Heart right ventricle (tissue), 16 donors: ENCODE measurements at regions not wholly inside any gene's neighbourhood (a gene's known extent, or its start where the extent isn't known, plus 50 kb on each side); places are given as distances from the start of the nearest gene placed in this dataset.

Experiments
- ATAC-seq, 8 donors: fragments of 200-7000 bp; cut with Tn5 transposase; one replicate each; pipeline ENCODE4 v1.9.1; 2020; ENCODE audit warnings: mild to moderate bottlenecking in 8 of 8, moderate library complexity in 8 of 8, moderate number of reproducible peaks in 1 of 8
- DNase-seq, 2 donors: peaks; one replicate each; pipeline ENCODE4 v3.0.0-alpha.2; 2020
- H3K27ac ChIP-seq, 10 donors: fragments of 200-600 bp; sonication (generic) in 2 of 10; one replicate each; pipeline versions ENCODE4 v1.5.0 to v1.8.0; 2020 to 2022; ENCODE audit warnings: mild to moderate bottlenecking in 3 of 10
- H3K27me3 ChIP-seq, 7 donors: fragments of 200-600 bp; one replicate each; pipeline ENCODE4 v1.8.0; 2021 to 2022; ENCODE audit warnings: mild to moderate bottlenecking in 2 of 7
- H3K36me3 ChIP-seq, 9 donors: fragments of 200-600 bp; sonication (generic) in 1 of 9; one replicate each; pipeline versions ENCODE4 v1.5.0 to v1.8.0; 2020 to 2022; ENCODE audit warnings: mild to moderate bottlenecking in 2 of 9
- H3K4me1 ChIP-seq, 9 donors: fragments of 200-600 bp; sonication (generic) in 1 of 9; one replicate each; pipeline versions ENCODE4 v1.5.0 to v1.8.0; 2020 to 2022; ENCODE audit warnings: mild to moderate bottlenecking in 4 of 9
- H3K4me3 ChIP-seq, 10 donors: fragments of 200-600 bp; sonication (generic) in 2 of 10; one replicate each; pipeline versions ENCODE4 v1.5.0 to v1.8.0; 2020 to 2022; ENCODE audit warnings: mild to moderate bottlenecking in 7 of 10, moderate library complexity in 2 of 10
- H3K9me3 ChIP-seq, 11 donors: fragments of 200-600 bp in 10 of 11; sonication (generic) in 2 of 11; one replicate each; pipeline versions ENCODE4 v1.5.0 to v1.8.0; 2013 to 2022; ENCODE audit warnings: mild to moderate bottlenecking in 2 of 11, control low read depth in 1 of 11, moderate library complexity in 1 of 11
- WGBS, 2 donors: extraction: QIAGEN DNeasy Blood & Tissue Kit; methylation state at CpG; one replicate each; pipeline ENCODE4 v1.1.7; 2013; ENCODE audit warnings: inconsistent platforms in 1 of 2; 5-methylcytosine and 5-hydroxymethylcytosine counted together
- intact Hi-C, 10 donors: fragments of 100-400 bp; cut with DNase I; formaldehyde crosslinking; loops; one replicate each; pipeline versions ENCODE4 v1.11.1 to v1.14.2; 2022
- TF ChIP-seq, protein P1 (sequence below), 9 donors: fragments of 200-600 bp; sonication (generic) in 2 of 9; IDR thresholded peaks; one replicate each; pipeline versions ENCODE4 v1.5.0 to v1.8.0; 2021 to 2022; ENCODE audit warnings: antibody characterized with exemption in 9 of 9, mild to moderate bottlenecking in 5 of 9, moderate library complexity in 1 of 9
- donor health status: Arrhythmogenic right ventricular cardiomyopathy.
- donor health status: ischemic (EF 13 %, LVEDD 7.1; RV severe dilation, severe dysfunction).
- donor health status: healthy with polysubstance abuse.
- donor health status: DM: no; HTN: yes; CAD: no.
- donor health status: DM: no; HTN: no; CAD: no.
- donor health status: ischemic (EF 25% LVEDD 6.9; RV normal size, moderate dysfunction).
- donor health status: ischemic (EF 25% LVEDD 5.7; RV mildly dilated, moderate dysfunction).
- donor health status: healthy.
- donor health status: DM: yes; HTN: yes; CAD: no.
- donor health status: Ischemic cardiomyopathy.
- donor health status: ischemic (EF 35%, LVEDD 5.7; RV mildly dilated, moderate dysfunction).
- donor health status: nonischemic (EF 11% LVEDD 7.7; RV severe dilation, severe dysfunction).
- donor health status: DM: yes; HTN: yes; CAD: no.
- donor health status: PGD.
- donor health status: ischemic (EF 29% LVEDD 5.4; RV normal size, mild dysfunction).
- donor health status: nonischemic (EF 23%, LVEDD 6.1; RV moderate dilation, normal function).

DNA sequence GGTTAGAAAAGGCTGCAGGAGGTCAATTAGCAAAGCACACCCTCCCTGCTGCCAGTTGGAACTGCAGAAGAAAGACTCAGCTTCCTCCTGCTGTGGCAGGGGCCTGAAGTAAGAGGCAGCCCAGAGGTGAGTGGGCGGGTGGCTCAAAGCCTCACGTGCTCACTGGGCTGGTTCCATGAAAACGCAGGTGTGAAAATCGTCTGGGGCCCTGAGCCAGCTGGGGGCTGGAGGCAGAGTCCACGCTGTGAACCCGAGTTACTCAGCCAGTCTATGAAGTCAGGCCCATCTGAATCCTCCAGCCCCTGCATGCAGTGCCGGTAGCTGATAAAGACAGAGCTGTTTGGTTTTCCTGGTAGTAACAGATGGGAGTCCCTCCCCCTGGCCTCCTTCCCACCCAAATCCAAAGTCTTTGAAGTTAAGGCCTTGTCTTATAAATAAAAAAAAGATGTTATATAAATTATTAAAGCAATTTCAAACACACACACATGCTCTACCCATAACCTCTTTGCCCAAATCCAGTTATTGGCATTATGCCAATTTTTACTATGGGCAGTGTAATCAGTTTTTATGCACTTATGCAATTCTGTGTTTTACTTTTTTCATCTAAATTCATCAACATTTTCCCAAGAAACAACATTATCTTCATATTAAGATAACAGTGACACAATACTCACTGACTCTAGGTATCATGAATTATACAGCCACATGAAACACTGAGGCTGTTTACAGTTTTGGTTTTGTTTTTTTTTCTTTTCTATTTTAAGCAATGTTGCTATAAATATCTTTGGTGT lies 57.9 kb upstream of the PNMA1 start:
- no peak overlapping the region for H3K4me3 ChIP-seq
- H3K27me3 ChIP-seq: no peaks in the 10 kb centered on the region
- TF ChIP-seq, protein P1, sequence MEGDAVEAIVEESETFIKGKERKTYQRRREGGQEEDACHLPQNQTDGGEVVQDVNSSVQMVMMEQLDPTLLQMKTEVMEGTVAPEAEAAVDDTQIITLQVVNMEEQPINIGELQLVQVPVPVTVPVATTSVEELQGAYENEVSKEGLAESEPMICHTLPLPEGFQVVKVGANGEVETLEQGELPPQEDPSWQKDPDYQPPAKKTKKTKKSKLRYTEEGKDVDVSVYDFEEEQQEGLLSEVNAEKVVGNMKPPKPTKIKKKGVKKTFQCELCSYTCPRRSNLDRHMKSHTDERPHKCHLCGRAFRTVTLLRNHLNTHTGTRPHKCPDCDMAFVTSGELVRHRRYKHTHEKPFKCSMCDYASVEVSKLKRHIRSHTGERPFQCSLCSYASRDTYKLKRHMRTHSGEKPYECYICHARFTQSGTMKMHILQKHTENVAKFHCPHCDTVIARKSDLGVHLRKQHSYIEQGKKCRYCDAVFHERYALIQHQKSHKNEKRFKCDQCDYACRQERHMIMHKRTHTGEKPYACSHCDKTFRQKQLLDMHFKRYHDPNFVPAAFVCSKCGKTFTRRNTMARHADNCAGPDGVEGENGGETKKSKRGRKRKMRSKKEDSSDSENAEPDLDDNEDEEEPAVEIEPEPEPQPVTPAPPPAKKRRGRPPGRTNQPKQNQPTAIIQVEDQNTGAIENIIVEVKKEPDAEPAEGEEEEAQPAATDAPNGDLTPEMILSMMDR (IDR thresholded peaks at IDR 0.05): no peak
- peak overlapping the region in 9 of 10 donors; percentile 27 to 79 (median 62) for H3K27ac ChIP-seq
- peaks cover 35 to 100% (median 86%) of the 10 kb centered on the region in 9 donors for H3K4me1 ChIP-seq
- no peaks in the 10 kb centered on the region for H3K9me3 ChIP-seq
- intact Hi-C loops: no loop called here
- 4 to 6% methylated on average over 7 of the region's 7 CpGs for WGBS, 2 donors
- no peaks in the 10 kb centered on the region for H3K36me3 ChIP-seq
- ATAC-seq: peak; percentile 45 to 74 (median 66)
- DNase-seq: peak in 1 of 2 donors; percentile 36

DNA sequence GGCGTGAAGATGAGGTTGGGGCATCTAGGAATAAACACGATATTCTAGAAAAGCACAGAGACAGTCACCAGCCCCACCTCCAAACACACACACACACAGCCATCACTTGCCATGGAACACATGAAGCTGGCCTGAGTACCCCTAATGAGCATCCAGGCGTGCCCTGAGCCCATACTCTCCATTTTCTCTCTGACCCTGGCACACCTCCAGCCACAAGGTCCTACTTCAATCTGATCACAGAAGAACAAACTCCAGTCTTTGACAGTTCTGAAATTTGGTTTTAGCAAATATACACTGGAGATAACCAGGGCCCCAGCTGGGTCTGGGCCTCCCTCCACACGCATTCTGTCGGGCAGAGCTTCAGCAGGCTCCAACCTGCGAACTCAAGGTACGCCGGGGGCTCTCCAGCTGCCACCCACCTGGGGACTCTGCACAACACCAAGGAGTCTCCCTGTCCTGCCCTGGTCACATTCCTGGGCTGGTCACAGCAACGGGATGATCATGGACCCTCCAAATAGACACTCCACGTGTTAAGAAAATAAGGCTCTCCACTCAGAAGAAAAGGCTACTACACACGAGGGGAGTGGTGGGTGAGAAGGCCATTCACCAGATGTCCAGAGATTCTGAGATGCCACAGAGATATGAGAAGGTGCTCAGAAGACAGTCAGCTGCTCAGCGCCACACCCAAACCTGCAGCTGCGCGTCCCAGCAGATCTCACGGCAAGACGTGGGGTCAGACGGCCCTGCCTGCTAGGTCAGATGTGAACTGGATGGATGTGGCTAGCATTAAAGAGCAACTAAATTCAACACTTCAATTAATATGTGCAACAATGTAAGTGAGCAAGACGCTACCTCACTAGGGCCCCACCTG lies 57.0 kb upstream of the PNMA1 start:
- ATAC-seq (peak in 3 of 8 donors; percentile 5 to 46 (median 9)), DNase-seq (no peak)
- no peaks in the 10 kb centered on the region for H3K27me3 ChIP-seq
- intact Hi-C loops: no loop called here
- H3K36me3 ChIP-seq: no peaks in the 10 kb centered on the region
- no peaks in the 10 kb centered on the region for H3K9me3 ChIP-seq
- WGBS, 2 donors: 59 to 64% methylated on average over 18 of the region's 18 CpGs
- peak overlapping the region in 9 of 10 donors; percentile 27 to 79 (median 62) for H3K27ac ChIP-seq
- TF ChIP-seq, protein P1 (IDR thresholded peaks at IDR 0.05): no peak
- peaks cover 32 to 100% (median 85%) of the 10 kb centered on the region in 9 donors for H3K4me1 ChIP-seq
- H3K4me3 ChIP-seq: no peak overlapping the region

DNA sequence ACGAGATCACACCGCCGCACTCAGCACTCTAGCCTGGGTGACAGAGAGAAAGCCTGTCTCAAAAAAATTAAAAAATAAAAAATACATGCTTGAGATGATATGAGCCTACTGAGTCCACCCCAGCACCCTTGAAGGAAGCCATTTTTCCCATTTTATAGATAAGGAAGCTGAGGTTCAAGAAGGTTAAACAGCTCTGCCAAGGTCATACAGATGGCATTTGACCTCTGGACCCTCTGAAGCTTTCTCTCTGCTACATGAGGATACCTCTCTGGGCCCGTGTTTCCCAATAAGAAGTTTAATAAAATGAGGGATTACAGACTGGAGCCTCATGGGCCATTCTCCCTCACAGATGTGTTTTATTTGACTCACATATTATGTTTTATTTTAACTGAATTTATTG lies 53.9 kb upstream of the PNMA1 start:
- no peaks in the 10 kb centered on the region for H3K36me3 ChIP-seq
- TF ChIP-seq, protein P1 (IDR thresholded peaks at IDR 0.05): no peak
- WGBS, 2 donors: 94 to 95% methylated on average over 4 of the region's 4 CpGs
- H3K4me1 ChIP-seq: peaks cover 28 to 100% (median 89%) of the 10 kb centered on the region in 9 donors
- no peaks in the 10 kb centered on the region for H3K9me3 ChIP-seq
- intact Hi-C loops: no loop called here
- no peak for ATAC-seq
- DNase-seq: no peak
- peak overlapping the region in 2 of 10 donors; percentile 34 to 40 for H3K27ac ChIP-seq
- no peak overlapping the region for H3K4me3 ChIP-seq
- no peaks in the 10 kb centered on the region for H3K27me3 ChIP-seq
